ENCODE measurements at regions not wholly inside any gene's neighbourhood (a gene's known extent, or its start where the extent isn't known, plus 50 kb on each side); places are given as distances from the start of the nearest gene placed in this dataset.

DNA sequence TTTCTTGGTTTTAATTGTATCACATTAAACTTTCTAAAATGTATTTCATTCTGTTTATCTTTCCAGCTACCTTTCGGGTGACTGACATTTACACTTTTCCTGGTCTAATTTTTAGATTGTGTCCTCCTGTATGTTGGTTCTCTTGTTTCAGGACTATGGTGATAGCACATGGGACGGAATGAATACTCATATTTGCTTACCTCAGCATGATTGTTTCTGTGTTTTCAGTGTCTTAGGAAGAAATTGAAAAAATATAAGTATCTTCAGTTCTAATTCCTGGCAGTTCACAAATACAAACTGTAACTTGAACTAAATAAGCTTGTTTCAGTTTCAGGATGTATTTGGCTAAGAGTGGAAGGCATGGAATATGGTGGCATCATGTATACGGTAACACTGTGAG is 80.1 kb upstream of the ROBO1 start:
- TF ChIP-seq, protein P1, sequence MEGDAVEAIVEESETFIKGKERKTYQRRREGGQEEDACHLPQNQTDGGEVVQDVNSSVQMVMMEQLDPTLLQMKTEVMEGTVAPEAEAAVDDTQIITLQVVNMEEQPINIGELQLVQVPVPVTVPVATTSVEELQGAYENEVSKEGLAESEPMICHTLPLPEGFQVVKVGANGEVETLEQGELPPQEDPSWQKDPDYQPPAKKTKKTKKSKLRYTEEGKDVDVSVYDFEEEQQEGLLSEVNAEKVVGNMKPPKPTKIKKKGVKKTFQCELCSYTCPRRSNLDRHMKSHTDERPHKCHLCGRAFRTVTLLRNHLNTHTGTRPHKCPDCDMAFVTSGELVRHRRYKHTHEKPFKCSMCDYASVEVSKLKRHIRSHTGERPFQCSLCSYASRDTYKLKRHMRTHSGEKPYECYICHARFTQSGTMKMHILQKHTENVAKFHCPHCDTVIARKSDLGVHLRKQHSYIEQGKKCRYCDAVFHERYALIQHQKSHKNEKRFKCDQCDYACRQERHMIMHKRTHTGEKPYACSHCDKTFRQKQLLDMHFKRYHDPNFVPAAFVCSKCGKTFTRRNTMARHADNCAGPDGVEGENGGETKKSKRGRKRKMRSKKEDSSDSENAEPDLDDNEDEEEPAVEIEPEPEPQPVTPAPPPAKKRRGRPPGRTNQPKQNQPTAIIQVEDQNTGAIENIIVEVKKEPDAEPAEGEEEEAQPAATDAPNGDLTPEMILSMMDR (IDR thresholded peaks at IDR 0.05), result no peak

DNA sequence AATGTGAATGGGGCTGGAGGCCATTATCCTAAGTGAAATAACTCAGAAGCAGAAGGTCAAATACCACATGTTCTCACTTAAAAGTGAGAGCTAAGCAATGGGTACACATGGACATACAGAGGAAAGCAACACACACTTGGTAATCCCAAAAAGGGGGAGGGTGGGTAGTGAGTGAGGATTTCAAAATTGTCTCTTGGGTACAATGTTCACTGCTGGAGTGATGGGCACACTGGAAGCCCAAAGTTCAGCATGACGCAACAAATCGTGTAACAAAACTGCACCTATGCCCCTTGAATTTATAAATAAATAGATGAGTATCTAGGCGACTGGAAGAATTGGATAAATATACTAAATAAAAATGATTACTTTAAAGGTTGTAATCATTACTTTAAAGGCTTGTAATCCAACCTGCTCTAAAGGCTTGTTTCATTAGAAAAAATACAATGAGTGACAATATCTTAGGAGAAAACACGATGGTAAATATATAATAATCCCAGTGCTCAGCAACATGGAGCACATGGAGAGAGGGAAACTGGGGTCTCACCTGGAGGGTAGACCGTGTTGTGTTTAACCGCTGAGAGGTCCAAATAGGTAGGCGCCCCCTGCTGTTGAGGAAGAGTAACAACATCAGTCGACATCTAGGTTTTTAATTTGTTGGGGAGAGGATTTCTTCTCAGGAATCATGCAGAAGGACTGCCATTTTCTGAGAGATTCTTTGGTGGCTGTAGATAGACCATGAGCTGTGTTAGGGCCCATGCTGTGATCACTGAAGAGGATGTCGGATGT is 78.5 kb upstream of the ROBO1 start:
- TF ChIP-seq, protein P1 (IDR thresholded peaks at IDR 0.05), result peak; percentile 76

DNA sequence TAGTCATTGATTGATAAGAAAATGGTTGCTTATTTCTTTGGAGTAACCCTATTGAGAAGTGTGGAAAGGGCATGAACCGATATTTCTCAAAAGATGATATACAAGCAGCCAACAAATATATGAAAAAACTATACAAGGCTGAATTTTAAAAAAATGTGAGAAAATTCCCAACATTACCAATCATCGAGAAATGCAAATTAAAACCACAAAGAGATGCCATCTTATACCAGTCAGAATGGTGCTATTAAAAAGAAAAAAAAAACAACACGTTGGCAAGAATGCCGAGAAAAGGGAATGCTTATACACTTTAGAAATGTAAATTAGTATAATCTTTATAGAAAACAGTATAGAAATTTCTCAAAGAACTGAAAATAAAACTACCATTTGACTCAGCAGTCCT is 77.7 kb upstream of the ROBO1 start:
- TF ChIP-seq, protein P1 (IDR thresholded peaks at IDR 0.05), result no peak

DNA sequence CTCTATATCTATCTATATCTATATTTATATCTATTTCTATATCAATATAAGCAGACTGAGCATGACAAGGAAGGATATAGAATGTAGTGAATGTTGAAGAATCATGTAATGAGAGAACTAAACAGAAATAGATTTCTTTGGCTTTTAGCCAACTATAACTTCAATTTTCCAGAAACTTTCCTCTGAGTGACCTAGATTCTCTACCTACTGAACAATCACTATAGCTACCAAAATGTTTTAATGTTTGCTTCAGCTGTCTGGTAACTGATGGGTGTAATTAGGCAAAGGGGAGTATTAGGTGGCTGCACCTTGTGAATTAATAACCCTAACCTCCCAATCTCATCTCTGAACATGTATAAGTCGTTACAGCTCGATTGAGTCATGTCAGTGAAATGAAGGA is 76.4 kb upstream of the ROBO1 start:
- TF ChIP-seq, protein P1 (IDR thresholded peaks at IDR 0.05), result no peak

DNA sequence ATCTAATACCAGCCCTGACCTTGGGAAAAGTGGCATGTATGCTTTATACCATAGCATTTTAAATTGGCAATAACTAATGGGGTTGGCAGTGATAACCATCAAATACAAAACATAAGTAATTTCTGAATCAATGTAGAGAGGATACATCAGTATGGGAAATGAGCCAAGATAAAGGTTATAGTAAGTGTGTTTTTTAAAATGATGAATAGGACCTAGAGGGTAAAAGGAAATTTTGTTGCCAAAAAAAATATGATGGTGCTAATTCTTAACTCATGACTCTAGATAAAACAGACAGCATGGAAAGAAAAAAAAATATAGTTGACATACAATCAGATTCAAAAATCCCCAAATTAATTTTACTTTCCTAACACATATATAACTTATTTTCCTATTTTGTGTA is 75.4 kb upstream of the ROBO1 start:
- TF ChIP-seq, protein P1 (IDR thresholded peaks at IDR 0.05), result no peak

DNA sequence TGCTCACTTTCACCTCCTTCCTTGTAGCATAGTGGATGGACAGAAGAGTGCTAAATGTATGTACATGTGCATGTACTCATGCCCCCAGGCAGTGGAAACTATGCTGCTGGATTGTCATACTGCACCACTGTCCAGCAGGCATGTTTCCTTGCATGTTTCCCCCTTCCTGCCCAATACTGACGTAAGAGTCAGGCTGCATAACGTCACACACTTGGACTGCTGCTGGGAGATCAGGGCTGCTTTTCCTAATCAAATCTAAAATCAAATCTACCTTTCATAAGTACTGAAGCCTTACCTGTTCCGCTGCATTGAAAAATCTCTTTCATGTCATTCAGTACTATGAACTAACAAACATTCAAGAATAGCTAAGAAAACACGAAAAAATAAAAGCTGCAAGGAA is 67.9 kb upstream of the ROBO1 start:
- TF ChIP-seq, protein P1 (IDR thresholded peaks at IDR 0.05), result no peak

DNA sequence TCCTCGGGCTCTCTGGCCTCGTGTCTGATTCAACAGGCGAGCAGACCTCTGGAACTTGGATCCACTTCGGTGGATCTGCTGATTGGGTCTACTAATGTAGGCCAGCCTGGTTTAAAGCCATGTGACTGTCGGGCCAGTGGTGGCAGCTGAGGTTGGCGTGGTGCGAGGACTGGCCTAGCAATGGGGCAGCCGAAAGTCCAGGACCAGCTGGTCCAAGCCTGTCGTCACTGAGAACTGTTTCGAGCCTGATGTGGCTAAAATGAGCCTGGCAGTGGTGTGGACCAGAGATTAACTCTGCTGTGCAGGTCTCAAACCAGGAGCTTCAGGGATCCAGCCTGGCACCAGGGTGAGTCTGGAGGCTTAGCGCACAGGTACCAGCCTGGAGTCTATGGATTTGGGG is 56.4 kb upstream of the ROBO1 start:
- TF ChIP-seq, protein P1 (IDR thresholded peaks at IDR 0.05), result no peak

DNA sequence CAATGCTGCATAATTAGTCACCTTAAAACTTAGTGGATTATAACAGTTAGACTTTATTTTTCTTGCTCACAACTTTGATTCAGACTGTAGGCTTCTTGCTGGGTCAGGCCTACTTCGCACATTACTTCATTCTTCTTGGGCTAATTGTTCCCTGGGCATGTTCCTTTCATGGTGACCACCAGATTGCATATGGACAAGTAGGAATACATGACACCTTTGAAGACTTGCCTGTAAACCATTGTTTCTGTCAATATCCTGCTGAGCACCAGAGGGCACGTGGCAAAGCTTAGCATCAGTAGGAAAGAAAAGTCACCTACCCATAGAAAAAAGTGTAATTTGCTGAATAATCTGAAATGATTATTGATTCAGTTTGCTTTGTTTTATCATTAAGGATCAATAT is 54.3 kb upstream of the ROBO1 start:
- TF ChIP-seq, protein P1 (IDR thresholded peaks at IDR 0.05), result no peak
